ENCODE measurements at regions not wholly inside any gene's neighbourhood (a gene's known extent, or its start where the extent isn't known, plus 50 kb on each side); places are given as distances from the start of the nearest gene placed in this dataset.

DNA sequence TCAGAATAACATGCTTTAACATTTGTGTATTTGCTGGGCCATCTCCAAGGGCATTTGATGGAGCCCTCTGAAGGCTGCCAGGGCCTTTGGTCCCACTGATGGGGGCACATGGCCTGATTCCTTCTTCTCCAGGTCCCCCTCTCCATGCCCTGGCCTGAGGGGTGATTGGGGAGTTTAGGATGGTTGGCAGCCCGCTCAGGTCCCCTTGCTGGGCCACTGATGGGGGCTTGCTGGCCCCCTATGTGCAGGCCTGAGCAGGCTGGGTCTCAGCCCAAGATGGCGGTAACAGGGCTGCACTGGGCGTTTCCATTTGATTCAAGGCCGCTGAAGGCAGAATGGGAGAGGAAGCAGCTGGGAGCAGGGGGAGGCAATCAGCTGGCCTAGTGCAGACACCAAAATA is 113.7 kb upstream of the NECTIN1 start:
- no peaks in the 10 kb centered on the region for H3K79me2 ChIP-seq (replicated peaks; ENCODE audit: insufficient read depth)
- no peak overlapping the region for H2AFZ ChIP-seq
- ATAC-seq = no peak
- no peaks in the 10 kb centered on the region for H3K27me3 ChIP-seq (ENCODE audit: insufficient read depth)
- no peak overlapping the region for H3K4me3 Mint-ChIP-seq
- H3K36me3 Mint-ChIP-seq (ENCODE audit: low read depth) = no peaks in the 10 kb centered on the region
- no peak overlapping the region for H3K4me2 ChIP-seq
- TF ChIP-seq EZH2 (IDR thresholded peaks at IDR 0.05; ENCODE audit: low read depth, unreplicated experiment) (no peak), ZNF114 (CRISPR knock-in tag; IDR thresholded peaks at IDR 0.05) (no peak), POLR2AphosphoS5 (IDR thresholded peaks at IDR 0.05; ENCODE audit: low read depth) (no peak), JUNB (IDR thresholded peaks at IDR 0.05; ENCODE audit: unreplicated experiment) (no peak), STAT1 (IDR thresholded peaks at IDR 0.05; ENCODE audit: unreplicated experiment) (no peak), CREB1 (CRISPR knock-in tag; IDR thresholded peaks at IDR 0.05; ENCODE audit: low read depth) (no peak)
- TF ChIP-seq, protein P1, sequence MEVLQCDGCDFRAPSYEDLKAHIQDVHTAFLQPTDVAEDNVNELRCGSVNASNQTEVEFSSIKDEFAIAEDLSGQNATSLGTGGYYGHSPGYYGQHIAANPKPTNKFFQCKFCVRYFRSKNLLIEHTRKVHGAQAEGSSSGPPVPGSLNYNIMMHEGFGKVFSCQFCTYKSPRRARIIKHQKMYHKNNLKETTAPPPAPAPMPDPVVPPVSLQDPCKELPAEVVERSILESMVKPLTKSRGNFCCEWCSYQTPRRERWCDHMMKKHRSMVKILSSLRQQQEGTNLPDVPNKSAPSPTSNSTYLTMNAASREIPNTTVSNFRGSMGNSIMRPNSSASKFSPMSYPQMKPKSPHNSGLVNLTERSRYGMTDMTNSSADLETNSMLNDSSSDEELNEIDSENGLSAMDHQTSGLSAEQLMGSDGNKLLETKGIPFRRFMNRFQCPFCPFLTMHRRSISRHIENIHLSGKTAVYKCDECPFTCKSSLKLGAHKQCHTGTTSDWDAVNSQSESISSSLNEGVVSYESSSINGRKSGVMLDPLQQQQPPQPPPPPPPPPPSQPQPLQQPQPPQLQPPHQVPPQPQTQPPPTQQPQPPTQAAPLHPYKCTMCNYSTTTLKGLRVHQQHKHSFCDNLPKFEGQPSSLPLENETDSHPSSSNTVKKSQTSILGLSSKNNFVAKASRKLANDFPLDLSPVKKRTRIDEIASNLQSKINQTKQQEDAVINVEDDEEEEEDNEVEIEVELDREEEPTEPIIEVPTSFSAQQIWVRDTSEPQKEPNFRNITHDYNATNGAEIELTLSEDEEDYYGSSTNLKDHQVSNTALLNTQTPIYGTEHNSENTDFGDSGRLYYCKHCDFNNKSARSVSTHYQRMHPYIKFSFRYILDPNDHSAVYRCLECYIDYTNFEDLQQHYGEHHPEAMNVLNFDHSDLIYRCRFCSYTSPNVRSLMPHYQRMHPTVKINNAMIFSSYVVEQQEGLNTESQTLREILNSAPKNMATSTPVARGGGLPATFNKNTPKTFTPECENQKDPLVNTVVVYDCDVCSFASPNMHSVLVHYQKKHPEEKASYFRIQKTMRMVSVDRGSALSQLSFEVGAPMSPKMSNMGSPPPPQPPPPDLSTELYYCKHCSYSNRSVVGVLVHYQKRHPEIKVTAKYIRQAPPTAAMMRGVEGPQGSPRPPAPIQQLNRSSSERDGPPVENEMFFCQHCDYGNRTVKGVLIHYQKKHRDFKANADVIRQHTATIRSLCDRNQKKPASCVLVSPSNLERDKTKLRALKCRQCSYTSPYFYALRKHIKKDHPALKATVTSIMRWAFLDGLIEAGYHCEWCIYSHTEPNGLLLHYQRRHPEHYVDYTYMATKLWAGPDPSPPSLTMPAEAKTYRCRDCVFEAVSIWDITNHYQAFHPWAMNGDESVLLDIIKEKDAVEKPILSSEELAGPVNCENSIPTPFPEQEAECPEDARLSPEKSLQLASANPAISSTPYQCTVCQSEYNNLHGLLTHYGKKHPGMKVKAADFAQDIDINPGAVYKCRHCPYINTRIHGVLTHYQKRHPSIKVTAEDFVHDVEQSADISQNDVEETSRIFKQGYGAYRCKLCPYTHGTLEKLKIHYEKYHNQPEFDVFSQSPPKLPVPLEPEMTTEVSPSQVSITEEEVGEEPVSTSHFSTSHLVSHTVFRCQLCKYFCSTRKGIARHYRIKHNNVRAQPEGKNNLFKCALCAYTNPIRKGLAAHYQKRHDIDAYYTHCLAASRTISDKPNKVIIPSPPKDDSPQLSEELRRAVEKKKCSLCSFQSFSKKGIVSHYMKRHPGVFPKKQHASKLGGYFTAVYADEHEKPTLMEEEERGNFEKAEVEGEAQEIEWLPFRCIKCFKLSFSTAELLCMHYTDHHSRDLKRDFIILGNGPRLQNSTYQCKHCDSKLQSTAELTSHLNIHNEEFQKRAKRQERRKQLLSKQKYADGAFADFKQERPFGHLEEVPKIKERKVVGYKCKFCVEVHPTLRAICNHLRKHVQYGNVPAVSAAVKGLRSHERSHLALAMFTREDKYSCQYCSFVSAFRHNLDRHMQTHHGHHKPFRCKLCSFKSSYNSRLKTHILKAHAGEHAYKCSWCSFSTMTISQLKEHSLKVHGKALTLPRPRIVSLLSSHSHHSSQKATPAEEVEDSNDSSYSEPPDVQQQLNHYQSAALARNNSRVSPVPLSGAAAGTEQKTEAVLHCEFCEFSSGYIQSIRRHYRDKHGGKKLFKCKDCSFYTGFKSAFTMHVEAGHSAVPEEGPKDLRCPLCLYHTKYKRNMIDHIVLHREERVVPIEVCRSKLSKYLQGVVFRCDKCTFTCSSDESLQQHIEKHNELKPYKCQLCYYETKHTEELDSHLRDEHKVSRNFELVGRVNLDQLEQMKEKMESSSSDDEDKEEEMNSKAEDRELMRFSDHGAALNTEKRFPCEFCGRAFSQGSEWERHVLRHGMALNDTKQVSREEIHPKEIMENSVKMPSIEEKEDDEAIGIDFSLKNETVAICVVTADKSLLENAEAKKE (CRISPR knock-in tag; IDR thresholded peaks at IDR 0.05) = no peak
- TF ChIP-seq, protein P2, sequence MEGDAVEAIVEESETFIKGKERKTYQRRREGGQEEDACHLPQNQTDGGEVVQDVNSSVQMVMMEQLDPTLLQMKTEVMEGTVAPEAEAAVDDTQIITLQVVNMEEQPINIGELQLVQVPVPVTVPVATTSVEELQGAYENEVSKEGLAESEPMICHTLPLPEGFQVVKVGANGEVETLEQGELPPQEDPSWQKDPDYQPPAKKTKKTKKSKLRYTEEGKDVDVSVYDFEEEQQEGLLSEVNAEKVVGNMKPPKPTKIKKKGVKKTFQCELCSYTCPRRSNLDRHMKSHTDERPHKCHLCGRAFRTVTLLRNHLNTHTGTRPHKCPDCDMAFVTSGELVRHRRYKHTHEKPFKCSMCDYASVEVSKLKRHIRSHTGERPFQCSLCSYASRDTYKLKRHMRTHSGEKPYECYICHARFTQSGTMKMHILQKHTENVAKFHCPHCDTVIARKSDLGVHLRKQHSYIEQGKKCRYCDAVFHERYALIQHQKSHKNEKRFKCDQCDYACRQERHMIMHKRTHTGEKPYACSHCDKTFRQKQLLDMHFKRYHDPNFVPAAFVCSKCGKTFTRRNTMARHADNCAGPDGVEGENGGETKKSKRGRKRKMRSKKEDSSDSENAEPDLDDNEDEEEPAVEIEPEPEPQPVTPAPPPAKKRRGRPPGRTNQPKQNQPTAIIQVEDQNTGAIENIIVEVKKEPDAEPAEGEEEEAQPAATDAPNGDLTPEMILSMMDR (conservative IDR thresholded peaks at IDR 0.05; ENCODE audit: low read depth in 2 of 2) = no peak
- H3K27ac ChIP-seq (ENCODE audit: low read depth) = no peak overlapping the region
- no peaks in the 10 kb centered on the region for H3K4me1 ChIP-seq (ENCODE audit: insufficient read depth)
- no peak for DNase-seq (ENCODE audit: low spot score)
- H3F3A ChIP-seq (replicated peaks; ENCODE audit: low read depth) = no peaks in the 10 kb centered on the region
- no peaks in the 10 kb centered on the region for H4K20me1 ChIP-seq (replicated peaks; ENCODE audit: insufficient read depth)
- no peaks in the 10 kb centered on the region for H3K9me3 Mint-ChIP-seq
- H3K4me1 Mint-ChIP-seq = peaks cover 7% of the 10 kb centered on the region
- no peak overlapping the region for H3K27ac Mint-ChIP-seq
- no peaks in the 10 kb centered on the region for H3K9me2 ChIP-seq (ENCODE audit: insufficient read depth)
- H3K27me3 Mint-ChIP-seq (ENCODE audit: insufficient read depth, low read depth, poor library complexity) = peaks cover 11% of the 10 kb centered on the region
- no peak overlapping the region for H3K4me3 ChIP-seq
- H3K36me3 ChIP-seq (ENCODE audit: insufficient read depth) = no peaks in the 10 kb centered on the region
